H9 (cell line): ENCODE measurements at regions not wholly inside any gene's neighbourhood (a gene's known extent, or its start where the extent isn't known, plus 50 kb on each side); places are given as distances from the start of the nearest gene placed in this dataset.

Experiments
- DNase-seq: peaks from one replicate; pipeline ENCODE4 v3.0.0-alpha.2; 2017
- H2AFZ ChIP-seq: one replicate; pipeline ENCODE4 v1.6.1; 2013; ENCODE audit warnings: mild to moderate bottlenecking, low read length, control low read depth, moderate library complexity
- H2AK5ac ChIP-seq: 2 replicates; pipeline ENCODE4 v1.6.1; 2013; ENCODE audit warnings: low read length, control low read depth, mixed read lengths; ENCODE audit not compliant: insufficient read length
- H2BK120ac ChIP-seq: one replicate; pipeline ENCODE4 v1.6.1; 2013; ENCODE audit warnings: low read depth, mild to moderate bottlenecking, low read length, control low read depth, inconsistent platforms; ENCODE audit not compliant: poor library complexity, severe bottlenecking
- H2BK12ac ChIP-seq: 2 replicates; pipeline ENCODE4 v1.6.1; 2013; ENCODE audit warnings: low read length, control low read depth, mixed read lengths, low read depth; ENCODE audit not compliant: insufficient read length
- H2BK15ac ChIP-seq: 2 replicates; pipeline ENCODE4 v1.6.1; 2013; ENCODE audit warnings: low read depth, low read length, control low read depth
- H2BK20ac ChIP-seq: one replicate; pipeline ENCODE4 v1.6.1; 2013; ENCODE audit warnings: low read depth, mild to moderate bottlenecking, low read length, control low read depth, inconsistent platforms; ENCODE audit not compliant: poor library complexity, severe bottlenecking
- H2BK5ac ChIP-seq: 2 replicates; pipeline ENCODE4 v1.6.1; 2013; ENCODE audit warnings: low read length, control low read depth, mixed read lengths; ENCODE audit not compliant: insufficient read length
- H3K14ac ChIP-seq: 2 replicates; pipeline ENCODE4 v1.6.1; 2013; ENCODE audit warnings: low read length, control low read depth; ENCODE audit not compliant: insufficient read depth
- H3K18ac ChIP-seq: 2 replicates; pipeline ENCODE4 v1.6.1; 2013; ENCODE audit warnings: low read depth, mild to moderate bottlenecking, mixed read lengths, low read length, control low read depth; ENCODE audit not compliant: insufficient read length
- H3K23ac ChIP-seq: 2 replicates; pipeline ENCODE4 v1.6.1; 2013; ENCODE audit warnings: low read length, control low read depth, mixed read lengths, low read depth; ENCODE audit not compliant: insufficient read length
- H3K23me2 ChIP-seq: 2 replicates; pipeline ENCODE4 v1.6.1; 2013; ENCODE audit warnings: low read depth, mild to moderate bottlenecking, mixed read lengths, low read length, control low read depth; ENCODE audit not compliant: insufficient read length, poor library complexity, severe bottlenecking
- H3K27ac ChIP-seq: 2 replicates; pipeline ENCODE4 v1.5.1; 2013; ENCODE audit warnings: low read length, control low read depth, mixed read lengths, low read depth; ENCODE audit not compliant: insufficient read length
- H3K27me3 ChIP-seq: 2 replicates; pipeline ENCODE4 v1.6.1; 2013; ENCODE audit warnings: low read length, control low read depth, inconsistent platforms; ENCODE audit not compliant: insufficient read depth
- H3K4ac ChIP-seq: 2 replicates; pipeline ENCODE4 v1.6.1; 2013; ENCODE audit warnings: low read depth, mild to moderate bottlenecking, control low read depth, inconsistent platforms, low read length, moderate library complexity
- H3K4me1 ChIP-seq: 2 replicates; pipeline ENCODE4 v1.6.1; 2013; ENCODE audit warnings: low read length, control low read depth, inconsistent platforms; ENCODE audit not compliant: insufficient read depth
- H3K4me2 ChIP-seq: 2 replicates; pipeline ENCODE4 v1.6.1; 2013; ENCODE audit warnings: low read length, control low read depth, mixed read lengths; ENCODE audit not compliant: insufficient read length, insufficient read depth
- H3K56ac ChIP-seq: 2 replicates; pipeline ENCODE4 v1.6.1; 2013; ENCODE audit warnings: low read depth, mild to moderate bottlenecking, mixed read lengths, low read length, control low read depth; ENCODE audit not compliant: insufficient read length
- H3K79me1 ChIP-seq: 2 replicates; pipeline ENCODE4 v1.6.1; 2013; ENCODE audit warnings: low read depth, mild to moderate bottlenecking, moderate library complexity, low read length, control low read depth, inconsistent platforms; ENCODE audit not compliant: insufficient read depth, poor library complexity, severe bottlenecking
- H3K79me2 ChIP-seq: 2 replicates; pipeline ENCODE4 v1.6.1; 2013; ENCODE audit warnings: low read length, control low read depth, inconsistent platforms; ENCODE audit not compliant: insufficient read depth
- H3K9ac ChIP-seq: 2 replicates; pipeline ENCODE4 v1.6.1; 2013; ENCODE audit warnings: low read length, control low read depth, mixed read lengths; ENCODE audit not compliant: insufficient read length; ENCODE audit errors: extremely low read depth
- H3K9me3 ChIP-seq: one replicate; pipeline ENCODE4 v1.6.1; 2013; ENCODE audit warnings: low read depth, low read length, inconsistent platforms; ENCODE audit not compliant: control insufficient read depth
- H3T11ph ChIP-seq: one replicate; pipeline ENCODE4 v1.6.1; 2013; ENCODE audit warnings: mild to moderate bottlenecking, low read length, control low read depth, inconsistent platforms
- H4K20me1 ChIP-seq: one replicate; pipeline ENCODE4 v1.6.1; 2013; ENCODE audit not compliant: control insufficient read depth, insufficient read length, insufficient read depth
- H4K5ac ChIP-seq: 2 replicates; pipeline ENCODE4 v1.6.1; 2013; ENCODE audit warnings: low read depth, mild to moderate bottlenecking, mixed read lengths, low read length, control low read depth; ENCODE audit not compliant: insufficient read length
- H4K8ac ChIP-seq: replicated peaks from 2 replicates; pipeline ENCODE4 v1.6.1; 2013; ENCODE audit warnings: low read length, control low read depth, mixed read lengths, low read depth; ENCODE audit not compliant: insufficient read length
- H4K91ac ChIP-seq: 2 replicates; pipeline ENCODE4 v1.6.1; 2013; ENCODE audit warnings: low read depth, mild to moderate bottlenecking, moderate library complexity, mixed read lengths, low read length, control low read depth; ENCODE audit not compliant: insufficient read length
- H3K27ac Mint-ChIP-seq, 3 experiments: 2 replicates in 2 of 3; 3 replicates in 1 of 3; pipeline ENCODE4 v1.8.0; 2020 to 2021; ENCODE audit warnings: mixed read lengths in 3 of 3, mild to moderate bottlenecking in 1 of 3, moderate library complexity in 1 of 3
- H3K27me3 Mint-ChIP-seq: 2 replicates; pipeline ENCODE4 v1.8.0; 2021; ENCODE audit warnings: low read depth, mild to moderate bottlenecking, moderate library complexity, mixed read lengths
- H3K36me3 Mint-ChIP-seq, 3 experiments: 2 replicates in 2 of 3; 3 replicates in 1 of 3; pipeline ENCODE4 v1.8.0; 2020 to 2021; ENCODE audit warnings: low read depth in 3 of 3, mixed read lengths in 3 of 3; ENCODE audit not compliant: insufficient read depth in 1 of 3
- H3K4me1 Mint-ChIP-seq, 2 experiments: 2 replicates each; pipeline ENCODE4 v1.8.0; 2020; ENCODE audit warnings: mixed read lengths in 2 of 2
- H3K4me3 Mint-ChIP-seq, 2 experiments: 2 replicates in 1 of 2; 3 replicates in 1 of 2; pipeline ENCODE4 v1.8.0; 2020 to 2021; ENCODE audit warnings: mild to moderate bottlenecking in 2 of 2, mixed read lengths in 2 of 2, moderate library complexity in 1 of 2
- H3K9me3 Mint-ChIP-seq, 2 experiments: 2 replicates in 1 of 2; 3 replicates in 1 of 2; pipeline ENCODE4 v1.8.0; 2020; ENCODE audit warnings: mild to moderate bottlenecking in 2 of 2, mixed read lengths in 2 of 2, moderate library complexity in 1 of 2
- WGBS: extraction: QIAGEN DNeasy Blood & Tissue Kit; methylation state at CpG from one replicate; pipeline ENCODE4 v1.1.7; 2013; ENCODE audit warnings: missing lambda C conversion rate, low lambda C conversion rate, mixed read lengths; ENCODE audit not compliant: insufficient read length; ENCODE audit errors: extremely low coverage; 5-methylcytosine and 5-hydroxymethylcytosine counted together
- TF ChIP-seq, protein P1 (sequence below): fragments of 200-600 bp; sonication (generic); conservative IDR thresholded peaks from 3 replicates; pipeline ENCODE4 v1.8.0; 2021; ENCODE audit warnings: antibody characterized with exemption, mild to moderate bottlenecking

DNA sequence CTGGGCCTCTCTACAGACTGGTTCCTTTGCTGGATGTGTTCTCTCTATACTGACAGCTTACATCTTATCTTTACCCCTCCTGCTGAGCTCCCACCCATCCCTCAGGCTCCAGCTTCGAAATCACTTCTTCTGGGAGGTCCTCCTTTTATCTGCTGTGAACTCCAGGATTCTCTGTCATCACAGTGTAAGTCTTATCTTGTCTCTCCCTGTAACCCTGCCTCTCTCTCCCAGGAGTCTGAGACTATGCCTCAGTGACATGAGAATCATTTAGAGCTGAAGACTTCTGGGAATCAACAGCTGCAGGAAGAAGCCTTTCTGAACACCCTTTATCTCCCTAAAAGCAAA is 148.1 kb upstream of the HS3ST3A1 start:
- no peak overlapping the region for H3K4me2 ChIP-seq
- H3T11ph ChIP-seq: no peak overlapping the region
- no peak overlapping the region for H4K91ac ChIP-seq
- TF ChIP-seq, protein P1, sequence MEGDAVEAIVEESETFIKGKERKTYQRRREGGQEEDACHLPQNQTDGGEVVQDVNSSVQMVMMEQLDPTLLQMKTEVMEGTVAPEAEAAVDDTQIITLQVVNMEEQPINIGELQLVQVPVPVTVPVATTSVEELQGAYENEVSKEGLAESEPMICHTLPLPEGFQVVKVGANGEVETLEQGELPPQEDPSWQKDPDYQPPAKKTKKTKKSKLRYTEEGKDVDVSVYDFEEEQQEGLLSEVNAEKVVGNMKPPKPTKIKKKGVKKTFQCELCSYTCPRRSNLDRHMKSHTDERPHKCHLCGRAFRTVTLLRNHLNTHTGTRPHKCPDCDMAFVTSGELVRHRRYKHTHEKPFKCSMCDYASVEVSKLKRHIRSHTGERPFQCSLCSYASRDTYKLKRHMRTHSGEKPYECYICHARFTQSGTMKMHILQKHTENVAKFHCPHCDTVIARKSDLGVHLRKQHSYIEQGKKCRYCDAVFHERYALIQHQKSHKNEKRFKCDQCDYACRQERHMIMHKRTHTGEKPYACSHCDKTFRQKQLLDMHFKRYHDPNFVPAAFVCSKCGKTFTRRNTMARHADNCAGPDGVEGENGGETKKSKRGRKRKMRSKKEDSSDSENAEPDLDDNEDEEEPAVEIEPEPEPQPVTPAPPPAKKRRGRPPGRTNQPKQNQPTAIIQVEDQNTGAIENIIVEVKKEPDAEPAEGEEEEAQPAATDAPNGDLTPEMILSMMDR: no peak
- no peaks in the 10 kb centered on the region for H4K20me1 ChIP-seq
- H2BK15ac ChIP-seq: no peak overlapping the region
- WGBS: no CpG with 5 or more reads among the region's 1 CpG
- no peak overlapping the region for H2BK5ac ChIP-seq
- H3K27me3 ChIP-seq: no peaks in the 10 kb centered on the region
- no peak overlapping the region for H2BK120ac ChIP-seq
- H3K27ac ChIP-seq: no peak overlapping the region
- H3K9ac ChIP-seq: no peak overlapping the region
- no peak overlapping the region; a peak in 1 of 7 replicates for H3K27ac Mint-ChIP-seq
- H3K79me1 ChIP-seq: no peaks in the 10 kb centered on the region
- no peak for DNase-seq
- peaks cover 8% of the 10 kb centered on the region; the same call in 1 of the 2 replicates for H3K4me1 ChIP-seq
- no peaks in the 10 kb centered on the region for H3K9me3 ChIP-seq
- no peak overlapping the region for H2AK5ac ChIP-seq
- no peak overlapping the region for H4K5ac ChIP-seq
- H3K23me2 ChIP-seq: no peaks in the 10 kb centered on the region
- no peaks in the 10 kb centered on the region for H3K79me2 ChIP-seq
- H3K27me3 Mint-ChIP-seq: no peaks in the 10 kb centered on the region; the same call in none of the 2 replicates
- peaks cover 38 to 41% of the 10 kb centered on the region in 2 experiments for H3K4me1 Mint-ChIP-seq
- H2BK20ac ChIP-seq: no peak overlapping the region
- peaks cover 0 to 5% (median 0%) of the 10 kb centered on the region in 3 experiments; a peak in 2 of 7 replicates for H3K36me3 Mint-ChIP-seq
- no peak overlapping the region for H4K8ac ChIP-seq
- H3K9me3 Mint-ChIP-seq: peaks cover 2 to 7% of the 10 kb centered on the region in 2 experiments; a peak in 3 of 5 replicates
- H2AFZ ChIP-seq: no peak overlapping the region
- H3K56ac ChIP-seq: no peak overlapping the region
- no peak overlapping the region for H3K4ac ChIP-seq
- no peak overlapping the region for H2BK12ac ChIP-seq
- H3K14ac ChIP-seq: no peak overlapping the region
- H3K18ac ChIP-seq: no peak overlapping the region
- H3K4me3 Mint-ChIP-seq: no peak overlapping the region
- H3K23ac ChIP-seq: no peak overlapping the region
